ENCODE measurements at regions not wholly inside any gene's neighbourhood (a gene's known extent, or its start where the extent isn't known, plus 50 kb on each side); places are given as distances from the start of the nearest gene placed in this dataset.

GRCh38 chr15:69740684-69741083 is 288.1 kb downstream of the RPLP1 start:
- no peak overlapping the region for H3K27ac Mint-ChIP-seq
- peaks cover 9% of the 10 kb centered on the region for H3K4me1 Mint-ChIP-seq
- H3K4me3 Mint-ChIP-seq = no peak overlapping the region
- H3K9me3 Mint-ChIP-seq = peaks cover 17% of the 10 kb centered on the region
- DNase-seq (ENCODE audit: low spot score) = no peak
- CTCF ChIA-PET = no interaction called here
- peaks cover 6% of the 10 kb centered on the region; the same call in 1 of the 2 replicates for H3K36me3 Mint-ChIP-seq
- TF ChIP-seq USF1 (CRISPR knock-in tag; IDR thresholded peaks at IDR 0.05) (no peak), ATF1 (CRISPR knock-in tag; IDR thresholded peaks at IDR 0.05) (no peak), TCF7 (CRISPR knock-in tag; IDR thresholded peaks at IDR 0.05; ENCODE audit: low read depth) (no peak)
- no peak for ATAC-seq
- H3K27me3 Mint-ChIP-seq (ENCODE audit: low read depth) = no peaks in the 10 kb centered on the region; the same call in 1 of the 2 replicates
- POLR2A ChIA-PET = no interaction called here

- no peak for DNase-seq (ENCODE audit: low spot score)
- peaks cover 13% of the 10 kb centered on the region for H3K9me3 Mint-ChIP-seq
- H3K4me1 Mint-ChIP-seq = 0 out of 2 replicates have a peak, but pooled peaks cover 3% of the 10 kb centered on the region
- ChIA-PET CTCF (interaction anchor here (1.1 kb wide), 1 partner anchor 19 kb away, joined by 5 read pairs; no protein-coding TSS in a partner anchor), POLR2A (no interaction called here)
- no peak overlapping the region for H3K27ac Mint-ChIP-seq
- ATAC-seq = no peak
- peaks cover 6% of the 10 kb centered on the region; the same call in 1 of the 2 replicates for H3K36me3 Mint-ChIP-seq
- no peak overlapping the region for H3K4me3 Mint-ChIP-seq
- no peaks in the 10 kb centered on the region; the same call in 1 of the 2 replicates for H3K27me3 Mint-ChIP-seq (ENCODE audit: low read depth)
- TF ChIP-seq ZNF263 (CRISPR knock-in tag; IDR thresholded peaks at IDR 0.05; ENCODE audit: low read depth) (no peak), AR (CRISPR knock-in tag; IDR thresholded peaks at IDR 0.05) (no peak), GABPB1 (CRISPR knock-in tag; IDR thresholded peaks at IDR 0.05) (no peak), NR3C1 (CRISPR knock-in tag; conservative IDR thresholded peaks at IDR 0.05; ENCODE audit: low read depth) (no peak), ATF3 (CRISPR knock-in tag; conservative IDR thresholded peaks at IDR 0.05) (no peak), FOXP1 (CRISPR knock-in tag; IDR thresholded peaks at IDR 0.05; ENCODE audit: borderline replicate concordance) (no peak), PRDM15 (CRISPR knock-in tag; IDR thresholded peaks at IDR 0.05) (no peak), ZNF281 (CRISPR knock-in tag; IDR thresholded peaks at IDR 0.05) (no peak), ZNF532 (CRISPR knock-in tag; IDR thresholded peaks at IDR 0.05; ENCODE audit: borderline replicate concordance) (no peak), ATF2 (CRISPR knock-in tag; IDR thresholded peaks at IDR 0.05; ENCODE audit: borderline replicate concordance, low read depth) (no peak), ZNF232 (CRISPR knock-in tag; IDR thresholded peaks at IDR 0.05) (no peak), OVOL2 (CRISPR knock-in tag; IDR thresholded peaks at IDR 0.05; ENCODE audit: borderline replicate concordance) (no peak), E2F4 (CRISPR knock-in tag; IDR thresholded peaks at IDR 0.05; ENCODE audit: borderline replicate concordance, low read depth) (no peak), NR1H2 (CRISPR knock-in tag; IDR thresholded peaks at IDR 0.05) (no peak)
Observed at GRCh38 chr15:69742361-69742760, 289.7 kb downstream of the RPLP1 start.

Data from WTC11 (cell line).